ENCODE measurements at regions not wholly inside any gene's neighbourhood (a gene's known extent, or its start where the extent isn't known, plus 50 kb on each side); places are given as distances from the start of the nearest gene placed in this dataset.

GRCh38 chr1:98005326-98006010 lies 84.6 kb upstream of the DPYD start:
- Histone ChIP-seq H3K9me3 (replicated peaks; ENCODE audit: control insufficient read depth, insufficient read depth, low read length) (no peaks in the 10 kb centered on the region), H3K4me1 (ENCODE audit: control insufficient read depth, insufficient read depth, low read length) (no peaks in the 10 kb centered on the region), H3K27ac (ENCODE audit: control insufficient read depth, insufficient read depth) (no peak overlapping the region), H3K36me3 (ENCODE audit: control insufficient read depth in 2 of 2, insufficient read depth in 2 of 2, low read length in 1 of 2) (no peaks in the 10 kb centered on the region), H3K9ac (ENCODE audit: control insufficient read depth, insufficient read depth, low read length) (no peak overlapping the region), H3K4me2 (ENCODE audit: control insufficient read depth, insufficient read depth) (no peak overlapping the region), H3K79me2 (ENCODE audit: control insufficient read depth, insufficient read depth, low read length) (no peaks in the 10 kb centered on the region), H3K27me3 (replicated peaks in 1 of 2; ENCODE audit: control insufficient read depth in 2 of 2, insufficient read depth in 2 of 2, low read length in 1 of 2) (no peaks in the 10 kb centered on the region), H4K20me1 (ENCODE audit: control insufficient read depth, insufficient read depth) (no peaks in the 10 kb centered on the region), H2AFZ (ENCODE audit: control insufficient read depth, low read depth, low read length) (no peak overlapping the region), H3K4me3 (no peak overlapping the region)
- BruUV-seq (replicated peaks) = no TSS peak
- no peak for DNase-seq (ENCODE audit: low read depth, low spot score)
- no peak for FAIRE-seq
- SMC1A ChIA-PET (ENCODE audit: uncharacterized antibody, unreplicated experiment) = interaction anchor here (0.8 to 6.3 kb wide), 6 partner anchors 8 to 85 kb away, joined by 3 to 33 read pairs (median 4); partner anchors contain the start of gene DPYD
- RAD21 ChIA-PET (ENCODE audit: unreplicated experiment) = interaction anchor here (0.8 to 1.0 kb wide), 2 partner anchors 22 to 46 kb away, joined by 3 to 5 read pairs; no protein-coding TSS in a partner anchor
- ATAC-seq = no peak
- POLR2A ChIA-PET = no interaction called here
- CTCF ChIA-PET = interaction anchor here (0.7 to 1.3 kb wide), 4 partner anchors 10 to 762 kb away, joined by 3 to 4 read pairs (median 3); no protein-coding TSS in a partner anchor
- intact Hi-C loops (cut with micrococcal nuclease; ENCODE audit: unreplicated experiment) (no loop called here), in situ Hi-C loops (cut with MboI) (no loop called here)
- TF ChIP-seq BCL3 (IDR thresholded peaks at IDR 0.05; ENCODE audit: borderline replicate concordance, insufficient read depth, low read depth, low read length, poor library complexity, severe bottlenecking) = no peak
- no peak for TF ChIP-seq STAT1 (conservative IDR thresholded peaks at IDR 0.05)
- no peak for TF ChIP-seq HDAC2 (IDR thresholded peaks at IDR 0.05)
- TF ChIP-seq RELA (IDR thresholded peaks at IDR 0.05; ENCODE audit: borderline replicate concordance, partially characterized antibody) = no peak
- TF ChIP-seq KLF5 (IDR thresholded peaks at IDR 0.05; ENCODE audit: partially characterized antibody) = no peak
- no peak for TF ChIP-seq CHD4 (IDR thresholded peaks at IDR 0.05)
- no peak for TF ChIP-seq ATF3 (IDR thresholded peaks at IDR 0.05; ENCODE audit: borderline replicate concordance, extremely low read depth, low read depth, low read length)
- TF ChIP-seq ZBTB4 (CRISPR knock-in tag; IDR thresholded peaks at IDR 0.05) = no peak
- no peak for TF ChIP-seq ZSCAN29 (IDR thresholded peaks at IDR 0.05)
- TF ChIP-seq NFYB (IDR thresholded peaks at IDR 0.05; ENCODE audit: insufficient read depth, low read depth, low read length) = no peak
- no peak for TF ChIP-seq RB1 (IDR thresholded peaks at IDR 0.05; ENCODE audit: borderline replicate concordance)
- no peak for TF ChIP-seq RELB (IDR thresholded peaks at IDR 0.05; ENCODE audit: low read depth)
- no peak for TF ChIP-seq WRNIP1 (IDR thresholded peaks at IDR 0.05; ENCODE audit: borderline replicate concordance, low read depth, low read length)
- no peak for TF ChIP-seq RAD21 (IDR thresholded peaks at IDR 0.05; ENCODE audit: insufficient read depth, low read depth, low read length)

Measured in GM12878 (cell line).